Endothelial cell of umbilical vein (primary cell): ENCODE measurements at regions not wholly inside any gene's neighbourhood (a gene's known extent, or its start where the extent isn't known, plus 50 kb on each side); places are given as distances from the start of the nearest gene placed in this dataset.

Experiments used
- BruUV-seq: library from RNA; stranded (reverse); fragments of 400-500 nt; replicated peaks from 2 replicates; lab custom pipeline; 2021; lab: Mats Ljungman, UMichigan
- CTCF ChIA-PET: fragments of 300-600, 350-600 bp; sonication (Branson Sonifier 250); formaldehyde crosslinking; loops from one replicate; lab custom pipeline; 2021; ENCODE audit warnings: antibody characterized with exemption, inconsistent platforms; lab: Charles Lee
- POLR2A ChIA-PET: fragments of 300-600, 350-600 bp; sonication (Branson Sonifier 250); formaldehyde crosslinking; loops from one replicate; lab custom pipeline; 2021; ENCODE audit warnings: antibody characterized with exemption, inconsistent platforms; lab: Charles Lee
- DNase-seq: peaks from one replicate; pipeline ENCODE4 v3.0.0-alpha.2; 2011; ENCODE audit warnings: low read depth, low spot score
- FAIRE-seq: peaks from 2 replicates; lab custom pipeline; 2011; peaks lifted over from hg19 to GRCh38; lab: Jason Lieb, UNC
- H2AFZ ChIP-seq: 2 replicates; pipeline ENCODE4 v1.6.0; 2012; ENCODE audit warnings: low read depth, low read length, control low read depth, inconsistent platforms
- H3K27ac ChIP-seq: 2 replicates; pipeline ENCODE4 v1.5.1; 2011; ENCODE audit warnings: low read depth, mild to moderate bottlenecking, control low read depth, low read length, moderate library complexity; ENCODE audit not compliant: insufficient read depth
- H3K27me3 ChIP-seq, 2 experiments: 2 replicates each; pipeline versions ENCODE4 v1.6.0 to v1.6.1; 2011; ENCODE audit warnings: low read length in 2 of 2, mixed read lengths in 1 of 2; ENCODE audit not compliant: control insufficient read depth in 2 of 2, insufficient read depth in 2 of 2
- H3K36me3 ChIP-seq, 2 experiments: 2 replicates in 1 of 2; 3 replicates in 1 of 2; pipeline ENCODE4 v1.5.1; 2011; ENCODE audit warnings: low read length in 2 of 2, mild to moderate bottlenecking in 1 of 2, moderate library complexity in 1 of 2; ENCODE audit not compliant: control insufficient read depth in 2 of 2, insufficient read depth in 2 of 2; ENCODE audit errors: extremely low read depth in 1 of 2
- H3K4me1 ChIP-seq: 3 replicates; pipeline ENCODE4 v1.5.1; 2011; ENCODE audit warnings: mild to moderate bottlenecking, low read length; ENCODE audit not compliant: control insufficient read depth, insufficient read depth; ENCODE audit errors: extremely low read depth
- H3K4me2 ChIP-seq: 2 replicates; pipeline ENCODE4 v1.6.1; 2011; ENCODE audit warnings: low read length, control low read depth, mixed read lengths; ENCODE audit not compliant: insufficient read depth
- H3K4me3 ChIP-seq, 3 experiments: fragments of 200-600 bp in 1 of 3; sonication (generic), shearing (Covaris generic) in 1 of 3; replicated peaks in 1 of 3; 2 replicates each; pipeline ENCODE4 v1.5.1; 2011 to 2016; ENCODE audit warnings: control low read depth in 3 of 3, low read length in 3 of 3, mild to moderate bottlenecking in 2 of 3, inconsistent platforms in 1 of 3, low read depth in 1 of 3, moderate library complexity in 1 of 3; ENCODE audit not compliant: insufficient read depth in 1 of 3
- H3K79me2 ChIP-seq: 2 replicates; pipeline ENCODE4 v1.6.0; 2012; ENCODE audit warnings: low read length, inconsistent platforms; ENCODE audit not compliant: control insufficient read depth, insufficient read depth
- H3K9ac ChIP-seq: replicated peaks from 2 replicates; pipeline ENCODE3; 2011; ENCODE audit warnings: low read length, control low read depth; ENCODE audit not compliant: insufficient read depth; ENCODE audit errors: extremely low read depth
- H3K9me1 ChIP-seq: replicated peaks from 3 replicates; pipeline ENCODE4 v1.6.0; 2011; ENCODE audit warnings: mild to moderate bottlenecking, low read length; ENCODE audit not compliant: control insufficient read depth, insufficient read depth; ENCODE audit errors: extremely low read depth
- H3K9me3 ChIP-seq: replicated peaks from 2 replicates; pipeline ENCODE4 v1.5.1; 2012; ENCODE audit warnings: low read length, inconsistent platforms; ENCODE audit not compliant: control insufficient read depth, insufficient read depth
- H4K20me1 ChIP-seq: replicated peaks from 2 replicates; pipeline ENCODE3; 2011; ENCODE audit warnings: mild to moderate bottlenecking, low read length; ENCODE audit not compliant: control insufficient read depth, insufficient read depth; ENCODE audit errors: extremely low read depth
- CTCF ChIP-seq, 2 donors: IDR thresholded peaks; 1 replicate in 1 of 2; 2 replicates in 1 of 2; pipeline ENCODE4 v1.5.1; 2011; ENCODE audit warnings: low read length in 2 of 2, mild to moderate bottlenecking in 2 of 2, moderate library complexity in 2 of 2, control low read depth in 1 of 2, inconsistent platforms in 1 of 2, low read depth in 1 of 2; ENCODE audit not compliant: insufficient read depth in 1 of 2; ENCODE audit errors: extremely low read depth in 1 of 2
- EZH2 ChIP-seq: IDR thresholded peaks from 2 replicates; pipeline ENCODE4 v1.6.1; 2012; ENCODE audit warnings: borderline replicate concordance, low read depth, mild to moderate bottlenecking, moderate library complexity, low read length, inconsistent platforms; ENCODE audit not compliant: severe bottlenecking
- FOS ChIP-seq: IDR thresholded peaks from 2 replicates; pipeline ENCODE4 v1.6.1; 2011; ENCODE audit warnings: mild to moderate bottlenecking, low read length, moderate library complexity, borderline replicate concordance; ENCODE audit not compliant: insufficient read depth
- GATA2 ChIP-seq: IDR thresholded peaks from 2 replicates; pipeline ENCODE4 v1.7.0; 2011; ENCODE audit warnings: low read depth, mild to moderate bottlenecking, moderate library complexity, mixed read lengths, low read length; ENCODE audit not compliant: insufficient read length, insufficient read depth
- JUN ChIP-seq: IDR thresholded peaks from 2 replicates; pipeline ENCODE4 v1.6.1; 2011; ENCODE audit warnings: borderline replicate concordance, low read depth; ENCODE audit not compliant: insufficient read length, insufficient read depth
- MAX ChIP-seq: IDR thresholded peaks from 2 replicates; pipeline ENCODE4 v1.6.1; 2011; ENCODE audit not compliant: insufficient read depth, insufficient read length
- MYC ChIP-seq: IDR thresholded peaks from one replicate; pipeline ENCODE4 v1.6.1; 2011; ENCODE audit warnings: mild to moderate bottlenecking, low read depth, low read length
- POLR2A ChIP-seq: IDR thresholded peaks from 2 replicates; pipeline ENCODE4 v1.6.1; 2012; ENCODE audit warnings: low read depth, mild to moderate bottlenecking, control low read depth, low read length
- POLR2AphosphoS5 ChIP-seq: IDR thresholded peaks from 2 replicates; pipeline ENCODE4 v1.6.1; 2012; ENCODE audit warnings: low read depth, mild to moderate bottlenecking, control low read depth, low read length, moderate library complexity; ENCODE audit not compliant: insufficient read depth
- dilution Hi-C: fragments of 300-500 bp; cut with MboI; formaldehyde crosslinking; loops from one replicate; pipeline ENCODE4 v1.15.0; 2019; ENCODE audit warnings: low sequenced_read_pairs; ENCODE audit not compliant: extremely low pct_ligation_motif_present
- intact Hi-C: fragments of 100-400 bp; cut with micrococcal nuclease; formaldehyde crosslinking; loops from one replicate; pipeline ENCODE4 v1.10.0; 2022

GRCh38 chr4:14924812-14925344 lies 77.4 kb upstream of the CPEB2 start:
- no peak for FAIRE-seq

More at GRCh38 chr4:14924812-14925344, 77.4 kb upstream of the CPEB2 start:
- ChIA-PET POLR2A (no interaction called here), CTCF (no interaction called here)
- Histone ChIP-seq H4K20me1 (no peaks in the 10 kb centered on the region), H3K9ac (no peak overlapping the region), H3K4me3 (no peak overlapping the region), H3K9me3 (no peaks in the 10 kb centered on the region), H3K36me3 (no peaks in the 10 kb centered on the region), H3K79me2 (no peaks in the 10 kb centered on the region), H2AFZ (no peak overlapping the region), H3K27me3 (no peaks in the 10 kb centered on the region), H3K27ac (no peak overlapping the region), H3K4me1 (no peaks in the 10 kb centered on the region), H3K9me1 (no peaks in the 10 kb centered on the region), H3K4me2 (no peak overlapping the region)
- TF ChIP-seq EZH2 (no peak), GATA2 (no peak), MYC (no peak), MAX (no peak), POLR2AphosphoS5 (no peak), POLR2A (no peak), FOS (no peak), CTCF (IDR thresholded peaks at IDR 0.05; ENCODE audit: extremely low read depth in 1 of 2, insufficient read depth in 1 of 2, low read depth in 1 of 2, low read length in 2 of 2) (no peak), JUN (no peak)
- dilution Hi-C loops: no loop called here
- BruUV-seq: no TSS peak
- DNase-seq: no peak
- intact Hi-C loops: no loop called here
